GM19043 (cell line): ENCODE measurements at regions not wholly inside any gene's neighbourhood (a gene's known extent, or its start where the extent isn't known, plus 50 kb on each side); places are given as distances from the start of the nearest gene placed in this dataset.

Experiments used
- ATAC-seq: cut with Tn5 transposase; IDR thresholded peaks from one replicate; pipeline ENCODE4 v1.9.1; 2021; ENCODE audit warnings: low read depth; ENCODE audit not compliant: unreplicated experiment

DNA sequence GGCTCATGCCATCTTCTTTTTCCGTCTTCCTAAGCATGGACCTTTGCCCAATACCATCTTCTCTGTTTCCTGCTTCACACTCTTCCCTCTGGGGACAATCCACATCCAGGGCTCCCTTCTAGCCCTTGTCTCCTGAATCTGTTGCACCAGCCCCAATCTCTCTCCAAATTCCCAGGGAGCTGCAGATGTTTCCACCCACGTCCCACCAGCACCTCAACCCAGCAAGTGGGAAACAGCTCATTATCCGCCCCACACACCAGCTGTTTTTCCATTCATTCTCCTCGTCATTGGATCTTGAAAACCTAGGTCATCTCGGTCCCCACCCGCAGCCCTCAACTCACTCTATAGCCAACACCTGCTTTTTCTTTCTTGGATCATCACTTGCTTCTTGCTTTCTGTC, 185.0 kb upstream of the CDYL start:
- no peak for ATAC-seq

DNA sequence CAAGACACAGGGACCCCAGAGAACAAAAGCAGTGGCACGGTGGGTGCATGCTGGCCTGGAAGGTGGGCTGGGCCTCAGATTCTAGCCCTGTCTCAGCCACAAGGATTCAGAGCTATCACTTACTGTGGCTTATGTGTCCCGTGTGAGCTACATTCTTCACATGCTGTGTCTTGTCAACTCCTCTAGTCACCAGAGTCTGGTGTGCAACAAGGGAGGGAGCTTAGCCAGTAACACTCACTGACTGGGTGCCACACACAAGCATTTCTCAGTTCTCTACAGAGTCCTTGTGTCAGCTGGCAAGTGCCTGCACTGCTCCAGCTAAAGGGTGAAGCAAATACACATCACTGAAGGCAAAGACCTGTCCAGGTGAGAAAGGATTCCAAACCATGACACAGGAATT, 186.9 kb upstream of the CDYL start:
- ATAC-seq = no peak

DNA sequence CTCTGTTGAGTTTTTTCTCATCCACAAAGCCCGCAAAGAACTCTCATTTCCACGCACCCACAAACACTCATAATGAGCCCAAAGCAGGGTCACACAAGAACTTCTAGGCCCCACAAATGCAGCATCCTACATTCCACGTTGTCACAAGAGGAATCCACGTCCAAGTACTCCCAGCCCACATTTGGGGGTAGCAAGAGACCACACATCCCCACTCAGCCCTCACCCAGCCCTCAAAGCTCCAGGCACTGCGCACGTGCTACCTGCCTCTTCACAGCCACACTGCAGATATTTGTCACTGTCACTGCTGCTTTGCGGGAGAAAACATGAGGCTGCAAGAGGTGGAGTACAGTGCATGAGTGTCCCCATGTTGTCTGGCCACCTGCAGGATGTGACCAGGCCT, 187.6 kb upstream of the CDYL start:
- no peak for ATAC-seq

GRCh38 chr6:4588163-4588562, 188.0 kb upstream of the CDYL start:
- no peak for ATAC-seq

DNA sequence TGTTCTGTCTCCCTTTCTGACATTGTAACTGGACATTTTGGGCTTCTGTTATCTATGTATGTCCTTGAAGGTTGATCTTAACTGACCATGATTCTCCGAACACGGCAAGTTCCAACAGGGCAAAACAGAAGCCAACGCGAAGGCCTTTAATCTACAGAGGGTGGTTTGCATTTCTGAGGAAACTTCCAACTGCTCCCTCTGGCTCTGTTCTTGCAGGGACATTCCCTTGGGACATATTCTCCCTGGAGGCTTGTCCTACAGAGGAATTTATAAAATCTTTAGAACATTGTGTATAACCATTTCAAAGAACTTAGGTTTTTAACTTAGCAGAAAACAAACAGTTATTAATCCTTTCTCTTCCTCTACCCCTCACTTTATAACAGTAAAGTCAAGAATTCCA, 189.0 kb upstream of the CDYL start:
- no peak for ATAC-seq

DNA sequence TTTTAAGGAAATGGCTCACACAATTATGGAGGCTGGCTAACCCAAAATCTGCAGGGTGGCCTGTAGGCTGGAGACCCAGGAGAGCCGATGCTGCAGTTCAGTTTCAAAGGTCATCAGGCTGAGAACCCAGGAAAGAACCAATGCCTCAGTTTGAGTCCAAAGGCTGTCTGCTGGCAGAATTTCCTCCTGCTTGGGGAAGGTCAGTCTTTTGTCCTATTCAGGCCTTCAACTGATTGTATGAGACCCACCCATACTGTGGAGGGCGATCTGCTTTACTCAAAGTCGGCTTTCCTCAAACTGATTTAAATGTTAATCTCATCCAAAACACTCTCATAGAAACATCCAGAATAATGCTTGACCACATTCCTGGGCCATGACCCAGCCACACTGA, 189.7 kb upstream of the CDYL start:
- no peak for ATAC-seq

- ATAC-seq = no peak
Measured at GRCh38 chr6:4585682-4586468, 190.3 kb upstream of the CDYL start.

DNA sequence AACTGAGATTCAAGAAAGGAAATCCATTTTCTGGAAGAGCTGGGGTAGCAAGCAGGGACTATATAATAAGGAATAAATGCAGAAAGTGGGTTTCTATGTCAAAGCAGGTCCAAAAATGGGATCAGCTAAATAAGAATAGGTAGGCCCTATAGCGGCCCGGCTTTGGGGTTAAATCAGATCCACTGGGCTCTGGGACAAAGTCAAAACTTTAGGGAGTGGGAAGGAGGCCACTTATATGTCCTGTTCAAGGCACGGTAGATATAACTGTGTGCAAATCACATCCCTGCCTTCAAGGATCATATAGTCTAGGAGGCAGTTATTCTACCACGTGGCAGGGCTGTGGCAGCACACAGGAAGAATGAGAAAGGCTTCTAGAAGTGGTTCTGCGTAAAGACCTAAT, 191.4 kb upstream of the CDYL start:
- ATAC-seq = no peak

DNA sequence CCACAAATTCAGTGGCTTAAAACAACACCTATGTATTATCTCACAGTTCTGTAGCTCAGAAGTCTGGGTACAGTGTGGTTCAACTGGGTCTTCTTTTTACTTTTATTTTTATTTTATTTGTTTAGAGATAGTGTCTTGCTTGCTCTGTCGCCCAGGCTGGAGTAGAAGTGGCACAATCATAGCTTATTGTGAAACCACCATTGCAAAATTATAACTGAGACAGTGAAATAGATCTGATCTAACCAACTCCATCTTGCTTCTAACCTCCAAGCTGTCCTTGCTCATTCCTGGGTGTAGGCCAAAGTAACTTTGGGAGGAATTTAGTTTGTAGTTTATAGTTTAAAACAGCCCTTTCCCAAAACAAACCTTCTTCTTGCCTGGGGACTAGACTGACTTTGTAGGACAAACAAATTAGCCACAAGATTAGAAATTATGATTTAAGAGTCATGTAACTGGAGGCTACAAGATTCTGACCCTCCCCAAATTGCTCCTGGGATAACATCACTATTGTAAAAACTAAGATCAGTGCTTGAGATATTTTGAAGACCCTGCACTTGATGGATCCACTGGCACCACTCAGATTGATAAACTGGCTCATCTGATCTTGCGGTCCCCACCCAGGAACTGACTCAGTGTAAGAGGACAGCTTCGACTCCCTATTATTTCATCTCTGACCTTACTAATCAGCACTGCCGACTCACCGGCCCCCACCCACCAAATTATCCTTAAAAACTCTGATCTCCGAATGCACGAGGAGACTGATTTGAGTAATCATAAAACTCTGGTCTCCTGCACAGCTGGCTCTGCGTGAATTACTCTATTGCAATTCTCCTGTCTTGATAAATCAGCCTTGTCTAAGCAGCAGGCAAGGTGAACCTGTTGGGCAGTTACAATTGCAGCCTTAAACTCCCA, 193.4 kb upstream of the CDYL start:
- no peak for ATAC-seq

GRCh38 chr6:4581468-4582385, 194.5 kb upstream of the CDYL start:
- no peak for ATAC-seq

DNA sequence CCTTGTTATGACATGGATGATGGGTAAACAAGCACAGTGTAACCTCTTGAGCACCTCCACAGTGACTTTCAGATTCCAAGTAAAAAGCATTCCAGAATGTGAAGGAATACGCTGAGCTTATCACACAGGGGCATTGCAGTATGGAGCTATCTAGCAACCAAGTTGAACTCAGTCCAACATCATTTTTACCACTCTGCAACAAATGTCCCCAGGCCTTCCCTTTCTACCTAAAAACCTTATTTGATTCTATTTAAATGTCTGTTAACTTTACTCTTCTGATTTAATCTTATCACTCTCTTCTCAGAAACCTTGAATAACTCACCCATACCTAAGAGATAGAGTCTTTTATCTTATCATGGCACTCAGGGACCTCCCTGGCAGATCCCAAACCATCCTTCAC, 195.8 kb upstream of the CDYL start:
- ATAC-seq = no peak

DNA sequence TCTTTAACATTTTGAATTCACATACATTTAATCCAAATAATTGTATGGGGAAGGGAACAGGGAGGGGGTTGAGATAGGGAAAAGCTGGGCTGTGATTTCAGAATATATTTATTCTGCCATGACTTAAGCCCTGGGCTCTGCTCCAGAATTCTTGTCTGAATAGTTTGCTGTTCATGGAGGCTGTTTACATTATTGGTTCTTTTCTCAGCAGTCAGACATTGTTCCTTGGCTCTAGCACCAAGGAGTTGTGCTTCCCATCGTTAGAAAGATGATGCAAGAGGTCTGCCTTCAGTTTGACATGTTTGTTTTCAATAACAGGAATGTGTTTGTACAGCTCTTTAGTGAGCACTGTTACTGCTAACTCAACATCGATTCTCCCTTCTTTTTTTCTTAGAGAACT, 198.8 kb upstream of the CDYL start:
- no peak for ATAC-seq

DNA sequence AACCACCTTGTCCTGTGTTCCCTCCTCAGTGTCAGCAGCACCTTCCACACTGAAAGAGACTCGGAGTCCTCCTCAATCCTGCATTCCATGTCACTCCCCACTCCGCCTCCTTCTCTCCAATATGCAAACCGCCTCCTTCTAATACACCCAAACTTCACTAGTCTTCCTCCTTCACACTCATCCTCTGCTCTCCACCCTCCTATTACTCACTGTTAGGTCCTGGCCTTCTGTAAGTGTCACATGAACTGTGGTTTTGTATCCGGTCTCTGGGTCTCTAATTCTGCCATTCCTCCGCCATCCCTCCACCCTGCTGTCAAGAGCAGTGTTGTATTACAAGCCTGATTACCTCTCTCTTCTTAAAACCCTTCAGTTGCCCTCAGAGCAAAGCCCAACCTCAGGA, 200.5 kb upstream of the CDYL start:
- no peak for ATAC-seq

- no peak for ATAC-seq
Measured at GRCh38 chr6:4574007-4574406, 202.2 kb upstream of the CDYL start.

DNA sequence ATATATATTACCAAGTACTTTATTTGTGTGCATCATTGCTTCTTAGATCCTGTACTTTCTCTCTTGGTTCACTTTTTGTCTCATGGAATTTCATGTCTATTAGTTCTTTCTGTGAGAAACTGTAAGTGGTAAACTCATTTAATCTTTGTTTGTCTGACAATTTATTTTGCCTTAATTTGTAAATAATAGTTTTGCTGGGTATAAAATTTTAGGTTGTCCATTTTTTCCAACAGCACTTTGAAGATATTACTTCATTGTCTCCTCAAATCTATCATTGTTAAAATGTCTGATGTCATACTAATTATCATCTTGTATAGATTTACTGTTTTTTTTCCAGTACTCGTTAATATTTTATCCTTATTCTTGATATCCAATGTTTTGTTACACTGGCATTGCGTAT, 205.2 kb upstream of the CDYL start:
- no peak for ATAC-seq

GRCh38 chr6:4568138-4568537, 208.1 kb upstream of the CDYL start:
- ATAC-seq = no peak

DNA sequence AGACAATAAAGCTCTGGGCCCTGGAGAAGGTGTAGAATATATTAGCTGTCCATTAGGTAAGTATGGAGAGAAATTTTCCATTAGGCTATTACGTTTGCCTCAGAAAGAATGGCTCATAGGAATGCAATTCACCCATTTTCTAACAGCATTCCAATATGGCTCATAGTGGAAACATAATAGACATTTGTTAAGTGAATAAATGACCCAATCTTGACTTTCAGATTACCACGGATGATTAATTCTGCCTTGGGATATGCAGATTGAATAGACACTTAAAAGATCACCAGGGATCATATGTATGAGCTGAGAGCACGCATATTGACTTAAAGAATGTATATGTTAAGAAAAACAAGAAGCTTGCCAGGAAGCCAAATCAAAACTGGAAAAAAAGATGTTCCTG, 209.1 kb upstream of the CDYL start:
- no peak for ATAC-seq

DNA sequence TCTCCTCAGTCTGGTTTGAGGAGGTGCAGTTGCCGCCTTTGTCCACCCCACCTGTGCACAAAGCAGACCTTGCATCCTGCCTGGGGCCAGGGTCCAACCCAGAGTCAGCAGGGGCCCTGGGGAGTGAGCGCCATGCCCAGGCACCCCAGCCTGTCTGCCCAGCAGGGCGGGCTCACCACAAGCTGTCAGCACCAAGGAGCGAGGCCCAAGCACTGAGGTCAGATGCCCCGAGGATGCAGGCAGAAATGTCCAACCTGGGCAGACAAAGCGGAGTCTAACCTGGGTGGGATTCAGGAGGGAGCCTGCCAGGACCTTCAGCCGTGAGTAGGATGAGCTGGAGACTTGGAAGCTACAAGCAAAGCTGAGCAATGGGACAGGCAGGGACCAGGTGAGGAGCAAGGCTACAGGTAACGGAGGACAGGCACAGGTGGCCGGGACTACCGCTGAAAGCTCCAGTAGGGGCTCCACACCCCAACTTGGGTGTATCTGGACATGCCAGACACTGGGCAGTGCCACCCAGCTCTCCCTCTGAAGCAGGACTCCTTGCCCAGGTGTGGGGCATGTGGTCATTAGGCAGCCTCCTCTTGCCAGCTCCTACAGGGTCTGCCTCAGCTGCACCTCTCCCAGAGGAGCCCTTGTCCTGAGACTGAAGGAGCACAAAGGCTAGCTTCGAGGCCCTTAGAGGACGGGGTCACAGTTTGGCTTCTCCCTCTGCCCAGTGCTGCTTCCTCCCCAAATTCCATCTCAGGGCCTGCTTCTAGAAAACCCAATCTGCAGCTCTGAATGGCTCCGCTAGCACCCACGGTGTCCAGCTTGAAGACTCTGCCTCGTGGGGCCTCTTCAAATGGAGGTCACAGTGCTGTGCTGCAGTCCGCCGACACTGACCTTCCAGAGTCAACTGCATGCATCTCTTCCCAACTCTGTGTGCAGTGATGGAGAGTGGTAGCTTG, 210.6 kb upstream of the CDYL start:
- ATAC-seq = no peak

DNA sequence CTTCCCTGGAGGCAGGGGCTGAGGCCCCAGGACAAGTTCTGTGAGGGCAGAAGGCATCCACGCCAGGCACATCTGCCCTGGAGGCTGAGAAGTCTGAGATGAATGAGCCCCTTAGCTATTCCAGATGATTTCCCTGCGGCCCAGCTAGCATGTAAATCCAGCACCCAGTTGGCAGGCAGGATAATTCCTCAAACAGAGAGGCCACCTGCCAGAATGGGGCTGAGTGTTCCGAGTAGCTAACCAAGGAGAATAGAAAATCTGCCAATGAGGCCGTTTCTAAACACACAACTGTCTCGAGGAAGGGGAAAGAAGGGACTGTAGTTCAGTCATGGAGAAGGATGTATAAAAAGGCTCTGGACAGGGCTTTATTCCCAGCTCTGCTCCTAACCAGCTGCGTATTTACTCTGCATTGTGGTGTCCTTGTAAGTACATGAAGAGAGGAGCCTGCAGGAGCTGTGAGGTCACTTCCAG, 211.4 kb upstream of the CDYL start:
- no peak for ATAC-seq

DNA sequence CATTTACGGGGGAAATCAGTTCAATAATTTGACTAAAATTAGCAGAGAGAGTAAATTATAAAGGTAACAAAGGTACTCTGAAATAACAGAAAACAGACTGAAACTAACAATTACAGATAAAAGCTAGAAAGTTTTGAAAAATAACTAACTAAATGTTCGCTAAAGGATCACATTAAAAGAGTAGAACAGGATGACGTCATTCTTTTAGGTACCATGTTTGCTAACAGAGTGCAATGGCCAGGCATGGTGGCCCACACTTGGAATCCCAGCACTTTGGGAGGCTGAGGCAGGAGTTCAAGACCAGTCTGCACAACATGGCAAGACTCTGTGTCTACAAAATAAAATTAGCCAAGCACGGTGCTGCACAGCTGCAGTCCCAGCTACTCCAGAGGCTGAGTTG, 212.3 kb upstream of the CDYL start:
- no peak for ATAC-seq
